IPS DF 4.7 (cell line): ENCODE measurements at regions not wholly inside any gene's neighbourhood (a gene's known extent, or its start where the extent isn't known, plus 50 kb on each side); places are given as distances from the start of the nearest gene placed in this dataset.

ENCODE experiments used
- DNase-seq: peaks from one replicate; pipeline ENCODE4 v3.0.0-alpha.2; 2013; ENCODE audit warnings: low spot score; ENCODE audit errors: extremely low read depth

GRCh38 chr18:54531402-54532065 is 59.5 kb upstream of the DYNAP start:
- DNase-seq, result peak; percentile 58

GRCh38 chr18:54532222-54532621 is 58.8 kb upstream of the DYNAP start:
- DNase-seq, result no peak

GRCh38 chr18:54532962-54533361 is 58.1 kb upstream of the DYNAP start:
- no peak for DNase-seq
